ENCODE measurements at regions not wholly inside any gene's neighbourhood (a gene's known extent, or its start where the extent isn't known, plus 50 kb on each side); places are given as distances from the start of the nearest gene placed in this dataset.
A peak's percentile ranks its signal among the peaks of the same experiment; 100 is the strongest.

DNA sequence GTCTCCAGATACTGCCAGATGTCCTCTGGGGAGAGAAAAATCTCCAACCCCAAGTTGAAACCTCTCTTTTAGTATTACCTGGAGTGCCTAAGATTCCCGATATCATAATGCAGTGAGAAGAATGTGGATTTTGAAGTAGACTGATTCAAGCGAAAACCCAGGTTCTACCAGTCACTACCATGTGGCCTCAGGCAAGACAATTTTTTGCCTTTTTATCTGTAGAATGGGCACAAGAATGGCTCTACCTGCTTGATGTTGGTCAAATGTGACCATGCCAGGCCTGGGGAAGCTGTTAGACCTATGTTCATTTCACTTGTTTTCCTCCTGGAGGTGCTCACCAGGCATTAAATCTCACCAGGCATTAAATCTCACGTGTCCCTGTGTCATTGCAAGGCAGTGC is 131.3 kb downstream of the DDX1 start:
- no peak overlapping the region for H3K27ac ChIP-seq
- H3K36me3 ChIP-seq: no peaks in the 10 kb centered on the region
- H3K9me3 ChIP-seq: no peaks in the 10 kb centered on the region
- H3K4me1 ChIP-seq: no peaks in the 10 kb centered on the region
- DNase-seq: no peak
- H3K4me3 ChIP-seq: no peak overlapping the region
- TF ChIP-seq, protein P1, sequence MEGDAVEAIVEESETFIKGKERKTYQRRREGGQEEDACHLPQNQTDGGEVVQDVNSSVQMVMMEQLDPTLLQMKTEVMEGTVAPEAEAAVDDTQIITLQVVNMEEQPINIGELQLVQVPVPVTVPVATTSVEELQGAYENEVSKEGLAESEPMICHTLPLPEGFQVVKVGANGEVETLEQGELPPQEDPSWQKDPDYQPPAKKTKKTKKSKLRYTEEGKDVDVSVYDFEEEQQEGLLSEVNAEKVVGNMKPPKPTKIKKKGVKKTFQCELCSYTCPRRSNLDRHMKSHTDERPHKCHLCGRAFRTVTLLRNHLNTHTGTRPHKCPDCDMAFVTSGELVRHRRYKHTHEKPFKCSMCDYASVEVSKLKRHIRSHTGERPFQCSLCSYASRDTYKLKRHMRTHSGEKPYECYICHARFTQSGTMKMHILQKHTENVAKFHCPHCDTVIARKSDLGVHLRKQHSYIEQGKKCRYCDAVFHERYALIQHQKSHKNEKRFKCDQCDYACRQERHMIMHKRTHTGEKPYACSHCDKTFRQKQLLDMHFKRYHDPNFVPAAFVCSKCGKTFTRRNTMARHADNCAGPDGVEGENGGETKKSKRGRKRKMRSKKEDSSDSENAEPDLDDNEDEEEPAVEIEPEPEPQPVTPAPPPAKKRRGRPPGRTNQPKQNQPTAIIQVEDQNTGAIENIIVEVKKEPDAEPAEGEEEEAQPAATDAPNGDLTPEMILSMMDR (IDR thresholded peaks at IDR 0.05): no peak
- TF ChIP-seq POLR2A (IDR thresholded peaks at IDR 0.05): no peak
- no peaks in the 10 kb centered on the region for H3K27me3 ChIP-seq

- no peak overlapping the region for H3K4me3 ChIP-seq
Observed at GRCh38 chr2:15724235-15724634, 132.6 kb downstream of the DDX1 start.

DNA sequence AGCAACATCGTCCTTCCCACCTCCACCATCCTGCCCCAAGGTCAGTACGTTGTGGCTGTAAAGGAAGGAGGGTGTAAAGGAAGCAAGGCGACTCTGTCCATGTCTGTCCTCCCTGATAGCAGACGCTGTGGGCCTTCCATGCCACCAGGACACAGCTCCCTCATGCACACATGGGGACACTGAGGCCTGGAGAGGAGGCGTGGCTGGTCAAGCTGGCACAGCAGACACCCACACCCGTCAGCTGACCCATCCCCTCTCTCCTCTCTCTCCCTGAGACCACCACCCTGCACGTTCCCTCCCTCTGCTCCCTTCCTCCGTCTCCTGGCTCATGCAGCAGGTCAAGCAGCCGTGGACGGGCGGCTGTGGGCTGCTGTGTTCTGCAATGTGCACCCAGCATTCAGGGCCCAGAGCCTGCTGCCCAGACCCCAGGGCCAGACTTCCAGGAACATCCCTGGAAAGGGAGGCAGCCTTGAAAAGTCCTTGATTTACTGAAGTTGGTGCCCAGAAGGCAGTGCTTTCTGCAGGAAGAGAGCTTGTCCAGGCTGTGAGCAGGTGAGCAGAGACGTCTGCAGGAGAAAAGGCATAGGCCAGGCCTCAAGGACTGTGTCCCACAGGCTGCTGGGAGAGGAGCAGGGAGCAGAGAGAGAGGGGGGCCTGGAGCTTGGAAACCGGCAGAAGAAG is 133.6 kb downstream of the DDX1 start:
- Histone ChIP-seq H3K9me3 (no peaks in the 10 kb centered on the region), H3K4me1 (peaks cover 0 to 7% (median 0%) of the 10 kb centered on the region in 4 donors), H3K27me3 (no peaks in the 10 kb centered on the region), H3K36me3 (no peaks in the 10 kb centered on the region), H3K27ac (no peak overlapping the region), H3K4me3 (no peak overlapping the region)
- peak in 1 of 3 donors; percentile 30 for DNase-seq
- no peak for TF ChIP-seq POLR2A (IDR thresholded peaks at IDR 0.05)
- TF ChIP-seq, protein P1 (IDR thresholded peaks at IDR 0.05): no peak

More at GRCh38 chr2:15724235-15724634, 132.6 kb downstream of the DDX1 start:
- Histone ChIP-seq H3K9me3 (no peaks in the 10 kb centered on the region), H3K4me1 (no peaks in the 10 kb centered on the region), H3K27me3 (no peaks in the 10 kb centered on the region), H3K36me3 (no peaks in the 10 kb centered on the region), H3K27ac (no peak overlapping the region)
- no peak for TF ChIP-seq POLR2A (IDR thresholded peaks at IDR 0.05)
- TF ChIP-seq, protein P1 (IDR thresholded peaks at IDR 0.05): no peak
- DNase-seq: no peak

DNA sequence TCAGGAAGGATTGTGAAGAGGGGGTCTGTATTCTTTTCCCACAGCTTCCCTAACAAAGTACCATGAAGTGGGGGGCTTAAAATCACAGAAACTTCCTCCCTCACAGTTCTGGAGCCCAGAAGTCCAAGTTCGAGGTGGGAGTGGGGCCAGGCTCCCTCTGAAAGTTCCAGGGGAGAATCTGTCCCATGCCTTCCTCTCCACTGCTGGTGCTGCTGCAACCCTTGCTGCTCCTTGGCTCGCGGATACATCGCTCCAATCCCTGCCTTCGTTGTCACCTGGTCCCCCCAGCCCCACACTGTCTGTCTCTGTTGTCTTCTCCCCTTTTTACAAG is 134.1 kb downstream of the DDX1 start:
- no peak overlapping the region for H3K4me3 ChIP-seq
- TF ChIP-seq, protein P1 (IDR thresholded peaks at IDR 0.05): no peak
- no peak for TF ChIP-seq POLR2A (IDR thresholded peaks at IDR 0.05)
- peak in 1 of 3 donors; percentile 14 for DNase-seq
- H3K4me1 ChIP-seq: peaks cover 0 to 12% (median 0%) of the 10 kb centered on the region in 4 donors
- no peaks in the 10 kb centered on the region for H3K9me3 ChIP-seq
- no peak overlapping the region for H3K27ac ChIP-seq
- H3K36me3 ChIP-seq: no peaks in the 10 kb centered on the region
- H3K27me3 ChIP-seq: no peaks in the 10 kb centered on the region

- TF ChIP-seq POLR2A (IDR thresholded peaks at IDR 0.05): no peak
- TF ChIP-seq, protein P1 (IDR thresholded peaks at IDR 0.05): no peak
- no peak overlapping the region for H3K4me3 ChIP-seq
Observed at GRCh38 chr2:15726321-15727057, 134.8 kb downstream of the DDX1 start.

More at GRCh38 chr2:15726321-15727057, 134.8 kb downstream of the DDX1 start:
- no peaks in the 10 kb centered on the region for H3K36me3 ChIP-seq
- H3K27me3 ChIP-seq: no peaks in the 10 kb centered on the region
- H3K27ac ChIP-seq: no peak overlapping the region
- peaks cover 0 to 19% (median 0%) of the 10 kb centered on the region in 4 donors for H3K4me1 ChIP-seq
- peak in 1 of 3 donors; percentile 29 for DNase-seq
- H3K9me3 ChIP-seq: no peaks in the 10 kb centered on the region

Measured in Peyer's patch (tissue), 4 donors.